Gastroesophageal sphincter (tissue), 4 donors: ENCODE measurements at regions not wholly inside any gene's neighbourhood (a gene's known extent, or its start where the extent isn't known, plus 50 kb on each side); places are given as distances from the start of the nearest gene placed in this dataset.

ENCODE experiments used
- ATAC-seq: fragments of 150-250 bp; one replicate; pipeline ENCODE4 v1.9.1; 2016; ENCODE audit warnings: mild to moderate bottlenecking, moderate library complexity
- H3K27ac ChIP-seq, 4 donors: fragments of 200-600 bp; sonication (generic) in 3 of 4; 1 replicate in 3 of 4; 2 replicates in 1 of 4; pipeline ENCODE4 v1.5.1; 2016 to 2019
- H3K27me3 ChIP-seq: fragments of 200-600 bp; sonication (generic); one replicate; pipeline ENCODE4 v1.5.1; 2019
- H3K36me3 ChIP-seq, 2 donors: fragments of 200-600 bp; sonication (generic); one replicate each; pipeline ENCODE4 v1.5.1; 2019; ENCODE audit warnings: control low read depth in 1 of 2
- H3K4me1 ChIP-seq, 3 donors: fragments of 200-600 bp; sonication (generic); 1 replicate in 2 of 3; 2 replicates in 1 of 3; pipeline ENCODE4 v1.5.1; 2016 to 2019; ENCODE audit warnings: control low read depth in 2 of 3
- H3K4me3 ChIP-seq, 2 donors: fragments of 200-600 bp; sonication (generic); one replicate each; pipeline ENCODE4 v1.5.1; 2019; ENCODE audit warnings: mild to moderate bottlenecking in 1 of 2, moderate library complexity in 1 of 2
- H3K9me3 ChIP-seq, 3 donors: fragments of 200-600 bp; sonication (generic); one replicate each; pipeline ENCODE4 v1.5.1; 2017 to 2019; ENCODE audit warnings: control low read depth in 2 of 3
- CTCF ChIP-seq, 4 experiments: fragments of 200-600 bp in 2 of 4; fragments of 450-650 bp in 2 of 4; sonication (generic) in 1 of 4; IDR thresholded peaks; one replicate each; pipeline ENCODE4 v1.5.1; 2017 to 2019; ENCODE audit warnings: antibody characterized with exemption in 4 of 4, mild to moderate bottlenecking in 2 of 4, moderate library complexity in 2 of 4
- EP300 ChIP-seq: sonication (generic); formaldehyde crosslinking; IDR thresholded peaks from one replicate; pipeline ENCODE4 v1.6.1; 2017; ENCODE audit warnings: antibody characterized with exemption, mild to moderate bottlenecking
- POLR2A ChIP-seq, 2 donors: fragments of 450-650 bp; IDR thresholded peaks; one replicate each; pipeline ENCODE4 v1.6.1; 2017; ENCODE audit warnings: antibody characterized with exemption in 2 of 2, mild to moderate bottlenecking in 2 of 2, moderate library complexity in 1 of 2
- POLR2AphosphoS5 ChIP-seq: sonication (generic); formaldehyde crosslinking; IDR thresholded peaks from one replicate; pipeline ENCODE4 v1.6.1; 2017; ENCODE audit warnings: antibody characterized with exemption
- WGBS, 2 donors: methylation state at CpG; one replicate each; pipeline ENCODE4 v1.1.5; 2018; ENCODE audit warnings: low coverage in 1 of 2; 5-methylcytosine and 5-hydroxymethylcytosine counted together

- no peaks in the 10 kb centered on the region for H3K27me3 ChIP-seq
- no peaks in the 10 kb centered on the region for H3K9me3 ChIP-seq
- H3K4me1 ChIP-seq, result no peaks in the 10 kb centered on the region
- 17 to 72% methylated on average over 1 to 6 of the region's 6 CpGs for WGBS, 2 donors
- TF ChIP-seq POLR2A (IDR thresholded peaks at IDR 0.05) (no peak), CTCF (IDR thresholded peaks at IDR 0.05) (no peak), POLR2AphosphoS5 (no peak), EP300 (no peak)
- no peaks in the 10 kb centered on the region for H3K36me3 ChIP-seq
- no peak overlapping the region for H3K4me3 ChIP-seq
- H3K27ac ChIP-seq, result no peak overlapping the region
- no peak for ATAC-seq
These were observed 57.6 kb upstream of the PARD3B start for GRCh38 chr2:204487447-204488229.

- no peak for TF ChIP-seq EP300
- TF ChIP-seq POLR2A (IDR thresholded peaks at IDR 0.05), result no peak
- TF ChIP-seq CTCF (IDR thresholded peaks at IDR 0.05), result no peak
- TF ChIP-seq POLR2AphosphoS5, result no peak
- no peaks in the 10 kb centered on the region for H3K4me1 ChIP-seq
- no peaks in the 10 kb centered on the region for H3K36me3 ChIP-seq
- no peaks in the 10 kb centered on the region for H3K27me3 ChIP-seq
- no peak for ATAC-seq
- H3K4me3 ChIP-seq, result no peak overlapping the region
- H3K27ac ChIP-seq, result no peak overlapping the region
- no peaks in the 10 kb centered on the region for H3K9me3 ChIP-seq
These were observed 53.7 kb upstream of the PARD3B start for GRCh38 chr2:204491528-204491927.

GRCh38 chr2:204492417-204492816 lies 52.9 kb upstream of the PARD3B start:
- WGBS, 2 donors, result 81 to 92% methylated on average over 2 of the region's 2 CpGs
- H3K9me3 ChIP-seq, result peaks cover 0 to 1% (median 0%) of the 10 kb centered on the region in 3 donors
- no peak overlapping the region for H3K27ac ChIP-seq
- no peak overlapping the region for H3K4me3 ChIP-seq
- no peak for TF ChIP-seq EP300
- no peak for TF ChIP-seq CTCF (IDR thresholded peaks at IDR 0.05)
- no peaks in the 10 kb centered on the region for H3K4me1 ChIP-seq
- H3K36me3 ChIP-seq, result no peaks in the 10 kb centered on the region
- no peak for ATAC-seq
- H3K27me3 ChIP-seq, result no peaks in the 10 kb centered on the region

- no peak overlapping the region for H3K4me3 ChIP-seq
- H3K36me3 ChIP-seq, result no peaks in the 10 kb centered on the region
- H3K27ac ChIP-seq, result no peak overlapping the region
- no peaks in the 10 kb centered on the region for H3K4me1 ChIP-seq
- ATAC-seq, result no peak
- WGBS, 2 donors, result 86 to 93% methylated on average over 2 of the region's 3 CpGs
- H3K9me3 ChIP-seq, result peaks cover 0 to 1% (median 0%) of the 10 kb centered on the region in 3 donors
- H3K27me3 ChIP-seq, result no peaks in the 10 kb centered on the region
- TF ChIP-seq POLR2A (IDR thresholded peaks at IDR 0.05), result no peak
- no peak for TF ChIP-seq EP300
- no peak for TF ChIP-seq POLR2AphosphoS5
- TF ChIP-seq CTCF (IDR thresholded peaks at IDR 0.05), result no peak
These were observed 50.6 kb upstream of the PARD3B start for GRCh38 chr2:204494681-204495080.

- Histone ChIP-seq H3K27me3 (no peaks in the 10 kb centered on the region), H3K27ac (no peak overlapping the region), H3K4me1 (no peaks in the 10 kb centered on the region), H3K36me3 (no peaks in the 10 kb centered on the region), H3K4me3 (no peak overlapping the region), H3K9me3 (peaks cover 0 to 1% (median 0%) of the 10 kb centered on the region in 3 donors)
- TF ChIP-seq POLR2A (IDR thresholded peaks at IDR 0.05) (no peak), POLR2AphosphoS5 (no peak), CTCF (IDR thresholded peaks at IDR 0.05) (no peak), EP300 (no peak)
- no peak for ATAC-seq
These were observed 49.9 kb upstream of the PARD3B start for GRCh38 chr2:204495381-204495780.
